ENCODE measurements at regions not wholly inside any gene's neighbourhood (a gene's known extent, or its start where the extent isn't known, plus 50 kb on each side); places are given as distances from the start of the nearest gene placed in this dataset.
"Not testable (repeated sequence)": the region's sequence is repeated elsewhere in the genome, so short reads cannot be mapped to it uniquely, and the experiment has no call there.

GRCh38 chrX:21176921-21177571 lies 197.2 kb upstream of the CNKSR2 start:
- no peaks in the 10 kb centered on the region for H3K36me3 ChIP-seq (replicated peaks)
- no peak overlapping the region for H3K27ac ChIP-seq
- DNase-seq = no peak
- in situ Hi-C loops (cut with HindIII; ENCODE audit: low pct_ligation_motif_present, low sequenced_read_pairs) = no loop called here
- no peak for TF ChIP-seq CTCF (IDR thresholded peaks at IDR 0.05; ENCODE audit: low read depth, low read length, missing control alignments)
- H3K27me3 ChIP-seq (replicated peaks) = no peaks in the 10 kb centered on the region
- H3K4me3 ChIP-seq (ENCODE audit: low read depth, low read length) = no peak overlapping the region

- no peak overlapping the region for H3K4me3 ChIP-seq (ENCODE audit: low read depth, low read length)
- H3K27ac ChIP-seq = no peak overlapping the region
- no peak for DNase-seq
- TF ChIP-seq CTCF (IDR thresholded peaks at IDR 0.05; ENCODE audit: low read depth, low read length, missing control alignments) = no peak
- no peaks in the 10 kb centered on the region for H3K36me3 ChIP-seq (replicated peaks)
- H3K27me3 ChIP-seq (replicated peaks) = no peaks in the 10 kb centered on the region
- in situ Hi-C loops (cut with HindIII; ENCODE audit: low pct_ligation_motif_present, low sequenced_read_pairs) = no loop called here
These were observed 192.9 kb upstream of the CNKSR2 start for GRCh38 chrX:21181232-21181853.

- Histone ChIP-seq H3K36me3 (replicated peaks) (no peaks in the 10 kb centered on the region), H3K27me3 (replicated peaks) (no peaks in the 10 kb centered on the region), H3K4me3 (ENCODE audit: low read depth, low read length) (no peak overlapping the region), H3K27ac (no peak overlapping the region)
- DNase-seq = no peak
- in situ Hi-C loops (cut with HindIII; ENCODE audit: low pct_ligation_motif_present, low sequenced_read_pairs) = no loop called here
- no peak for TF ChIP-seq CTCF (IDR thresholded peaks at IDR 0.05; ENCODE audit: low read depth, low read length, missing control alignments)
These were observed 181.0 kb upstream of the CNKSR2 start for GRCh38 chrX:21193196-21193595.

GRCh38 chrX:21194526-21194925 lies 179.7 kb upstream of the CNKSR2 start:
- Histone ChIP-seq H3K4me3 (ENCODE audit: low read depth, low read length) (no peak overlapping the region), H3K27me3 (replicated peaks) (no peaks in the 10 kb centered on the region), H3K36me3 (replicated peaks) (no peaks in the 10 kb centered on the region), H3K27ac (no peak overlapping the region)
- in situ Hi-C loops (cut with HindIII; ENCODE audit: low pct_ligation_motif_present, low sequenced_read_pairs) = no loop called here
- no peak for TF ChIP-seq CTCF (IDR thresholded peaks at IDR 0.05; ENCODE audit: low read depth, low read length, missing control alignments)
- no peak for DNase-seq

- TF ChIP-seq CTCF (IDR thresholded peaks at IDR 0.05; ENCODE audit: low read depth, low read length, missing control alignments) = no peak
- no peak overlapping the region for H3K27ac ChIP-seq
- in situ Hi-C loops (cut with HindIII; ENCODE audit: low pct_ligation_motif_present, low sequenced_read_pairs) = no loop called here
- H3K4me3 ChIP-seq (ENCODE audit: low read depth, low read length) = no peak overlapping the region
- no peaks in the 10 kb centered on the region for H3K27me3 ChIP-seq (replicated peaks)
- DNase-seq = no peak
- H3K36me3 ChIP-seq (replicated peaks) = no peaks in the 10 kb centered on the region
These were observed 167.1 kb upstream of the CNKSR2 start for GRCh38 chrX:21207080-21207479.

- H3K36me3 ChIP-seq (replicated peaks); H3K27ac ChIP-seq; H3K4me3 ChIP-seq (ENCODE audit: low read depth, low read length); H3K27me3 ChIP-seq (replicated peaks); in situ Hi-C loops (cut with HindIII; ENCODE audit: low pct_ligation_motif_present, low sequenced_read_pairs); DNase-seq: not testable (repeated sequence)
These were observed 155.0 kb upstream of the CNKSR2 start for GRCh38 chrX:21219208-21219607.
